ENCODE measurements at regions not wholly inside any gene's neighbourhood (a gene's known extent, or its start where the extent isn't known, plus 50 kb on each side); places are given as distances from the start of the nearest gene placed in this dataset.

DNA sequence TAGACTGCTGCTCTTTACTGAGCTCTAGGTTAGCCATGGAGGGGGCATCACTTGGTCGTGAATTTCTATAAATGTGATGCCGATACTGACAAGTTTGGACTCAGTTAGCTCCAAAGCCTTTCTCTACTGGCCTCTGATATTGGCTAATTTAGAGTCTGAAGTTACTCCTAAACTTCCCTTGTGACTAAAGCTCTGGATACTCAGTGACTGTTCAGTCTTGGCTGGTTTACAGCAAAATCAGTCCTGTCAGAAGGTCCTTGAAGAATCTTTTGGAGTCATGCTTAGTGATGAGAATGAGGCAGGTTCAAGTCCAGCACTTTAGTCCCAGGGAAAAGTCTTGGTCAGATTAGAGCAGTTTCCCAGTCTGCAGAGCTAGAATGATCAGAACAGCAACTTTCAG lies 197.5 kb upstream of the HS3ST4 start:
- Histone ChIP-seq H3K4me2 (ENCODE audit: low read length) (no peak overlapping the region), H4K20me1 (ENCODE audit: insufficient read depth, low read length) (no peaks in the 10 kb centered on the region), H3F3A (ENCODE audit: insufficient read depth, low read length) (no peaks in the 10 kb centered on the region), H2AFZ (ENCODE audit: low read length) (no peak overlapping the region), H3K27ac (ENCODE audit: low read depth, low read length, poor library complexity, severe bottlenecking) (no peak overlapping the region), H3K9me3 (ENCODE audit: low read length) (no peaks in the 10 kb centered on the region), H3K79me2 (ENCODE audit: insufficient read depth, low read length) (no peaks in the 10 kb centered on the region), H3K27me3 (ENCODE audit: insufficient read depth, low read length) (no peaks in the 10 kb centered on the region), H3K9ac (ENCODE audit: low read length) (no peak overlapping the region), H3K4me1 (ENCODE audit: insufficient read depth, low read length, severe bottlenecking) (no peaks in the 10 kb centered on the region), H3K9me2 (ENCODE audit: low read depth, low read length) (no peaks in the 10 kb centered on the region), H3K4me3 (ENCODE audit: low read depth, low read length, poor library complexity, severe bottlenecking) (no peak overlapping the region), H3K36me3 (ENCODE audit: insufficient read depth, low read length) (no peaks in the 10 kb centered on the region)
- TF ChIP-seq, protein P1, sequence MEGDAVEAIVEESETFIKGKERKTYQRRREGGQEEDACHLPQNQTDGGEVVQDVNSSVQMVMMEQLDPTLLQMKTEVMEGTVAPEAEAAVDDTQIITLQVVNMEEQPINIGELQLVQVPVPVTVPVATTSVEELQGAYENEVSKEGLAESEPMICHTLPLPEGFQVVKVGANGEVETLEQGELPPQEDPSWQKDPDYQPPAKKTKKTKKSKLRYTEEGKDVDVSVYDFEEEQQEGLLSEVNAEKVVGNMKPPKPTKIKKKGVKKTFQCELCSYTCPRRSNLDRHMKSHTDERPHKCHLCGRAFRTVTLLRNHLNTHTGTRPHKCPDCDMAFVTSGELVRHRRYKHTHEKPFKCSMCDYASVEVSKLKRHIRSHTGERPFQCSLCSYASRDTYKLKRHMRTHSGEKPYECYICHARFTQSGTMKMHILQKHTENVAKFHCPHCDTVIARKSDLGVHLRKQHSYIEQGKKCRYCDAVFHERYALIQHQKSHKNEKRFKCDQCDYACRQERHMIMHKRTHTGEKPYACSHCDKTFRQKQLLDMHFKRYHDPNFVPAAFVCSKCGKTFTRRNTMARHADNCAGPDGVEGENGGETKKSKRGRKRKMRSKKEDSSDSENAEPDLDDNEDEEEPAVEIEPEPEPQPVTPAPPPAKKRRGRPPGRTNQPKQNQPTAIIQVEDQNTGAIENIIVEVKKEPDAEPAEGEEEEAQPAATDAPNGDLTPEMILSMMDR (IDR thresholded peaks at IDR 0.05; ENCODE audit: low read length): no peak
- no peak for TF ChIP-seq EZH2 (IDR thresholded peaks at IDR 0.05; ENCODE audit: borderline replicate concordance, low read length)

- H3K27me3 ChIP-seq (ENCODE audit: insufficient read depth, low read length): no peaks in the 10 kb centered on the region
- no peak overlapping the region for H3K27ac ChIP-seq (ENCODE audit: low read depth, low read length, poor library complexity, severe bottlenecking)
- no peaks in the 10 kb centered on the region for H4K20me1 ChIP-seq (ENCODE audit: insufficient read depth, low read length)
- H3K4me3 ChIP-seq (ENCODE audit: low read depth, low read length, poor library complexity, severe bottlenecking): no peak overlapping the region
- no peak overlapping the region for H2AFZ ChIP-seq (ENCODE audit: low read length)
- no peak for TF ChIP-seq EZH2 (IDR thresholded peaks at IDR 0.05; ENCODE audit: borderline replicate concordance, low read length)
- TF ChIP-seq, protein P1 (IDR thresholded peaks at IDR 0.05; ENCODE audit: low read length): no peak
- no peak overlapping the region for H3K9ac ChIP-seq (ENCODE audit: low read length)
- H3K4me1 ChIP-seq (ENCODE audit: insufficient read depth, low read length, severe bottlenecking): no peaks in the 10 kb centered on the region
- no peaks in the 10 kb centered on the region for H3F3A ChIP-seq (ENCODE audit: insufficient read depth, low read length)
- no peaks in the 10 kb centered on the region for H3K36me3 ChIP-seq (ENCODE audit: insufficient read depth, low read length)
- no peak overlapping the region for H3K4me2 ChIP-seq (ENCODE audit: low read length)
- no peaks in the 10 kb centered on the region for H3K9me3 ChIP-seq (ENCODE audit: low read length)
- H3K79me2 ChIP-seq (ENCODE audit: insufficient read depth, low read length): no peaks in the 10 kb centered on the region
- no peaks in the 10 kb centered on the region for H3K9me2 ChIP-seq (ENCODE audit: low read depth, low read length)
Observed at GRCh38 chr16:25493136-25493811, 198.5 kb upstream of the HS3ST4 start.

DNA sequence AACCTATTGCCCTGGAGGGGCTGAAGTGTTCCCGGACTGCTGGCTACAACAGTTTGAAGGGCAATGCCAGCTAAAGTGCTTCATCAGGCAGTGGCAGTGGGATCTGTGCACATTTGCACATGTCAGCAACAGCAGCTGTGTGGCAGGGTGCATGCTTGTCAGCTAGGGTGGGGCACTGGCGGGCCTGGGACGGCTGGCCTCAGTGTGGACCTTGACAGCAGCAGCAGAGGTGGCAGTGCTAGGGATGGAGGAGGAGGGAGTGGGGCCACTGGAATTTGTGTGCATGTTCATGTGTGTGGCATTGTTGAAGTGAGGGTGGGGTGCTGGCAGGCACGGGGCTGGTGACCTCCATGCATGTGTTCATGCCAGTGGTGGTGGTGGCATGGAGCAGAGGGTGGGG lies 203.3 kb upstream of the HS3ST4 start:
- Histone ChIP-seq H3K36me3 (ENCODE audit: insufficient read depth, low read length) (no peaks in the 10 kb centered on the region), H3K4me2 (ENCODE audit: low read length) (no peak overlapping the region), H3K9ac (ENCODE audit: low read length) (no peak overlapping the region), H2AFZ (ENCODE audit: low read length) (no peak overlapping the region), H3K9me3 (ENCODE audit: low read length) (no peaks in the 10 kb centered on the region), H3F3A (ENCODE audit: insufficient read depth, low read length) (no peaks in the 10 kb centered on the region), H3K27ac (ENCODE audit: low read depth, low read length, poor library complexity, severe bottlenecking) (no peak overlapping the region), H3K4me1 (ENCODE audit: insufficient read depth, low read length, severe bottlenecking) (no peaks in the 10 kb centered on the region), H3K9me2 (ENCODE audit: low read depth, low read length) (no peaks in the 10 kb centered on the region), H3K79me2 (ENCODE audit: insufficient read depth, low read length) (no peaks in the 10 kb centered on the region), H3K27me3 (ENCODE audit: insufficient read depth, low read length) (no peaks in the 10 kb centered on the region), H4K20me1 (ENCODE audit: insufficient read depth, low read length) (no peaks in the 10 kb centered on the region), H3K4me3 (ENCODE audit: low read depth, low read length, poor library complexity, severe bottlenecking) (no peak overlapping the region)
- TF ChIP-seq, protein P1 (IDR thresholded peaks at IDR 0.05; ENCODE audit: low read length): no peak
- no peak for TF ChIP-seq EZH2 (IDR thresholded peaks at IDR 0.05; ENCODE audit: borderline replicate concordance, low read length)
